ENCODE measurements at regions not wholly inside any gene's neighbourhood (a gene's known extent, or its start where the extent isn't known, plus 50 kb on each side); places are given as distances from the start of the nearest gene placed in this dataset.

GRCh38 chr10:85213493-85213892 is 885.1 kb downstream of the CCSER2 start:
- no peak for TF ChIP-seq CTCF (IDR thresholded peaks at IDR 0.05)
- TF ChIP-seq EP300 (IDR thresholded peaks at IDR 0.05): no peak
